IMR-90 (cell line): ENCODE measurements at regions not wholly inside any gene's neighbourhood (a gene's known extent, or its start where the extent isn't known, plus 50 kb on each side); places are given as distances from the start of the nearest gene placed in this dataset.

Experiments used
- ATAC-seq: fragments of 200-7000 bp; cut with Tn5 transposase; 2 replicates; pipeline ENCODE4 v1.9.1; 2020; ENCODE audit warnings: low read depth, mild to moderate bottlenecking, moderate library complexity
- BruUV-seq: library from RNA; stranded (reverse); fragments of 400-500 nt; replicated peaks from 2 replicates; lab custom pipeline; 2021; lab: Mats Ljungman, UMichigan
- CTCF ChIA-PET: fragments of 300-600 bp; formaldehyde crosslinking; extraction: SDS; loops from one replicate; lab custom pipeline; 2021; ENCODE audit warnings: antibody characterized with exemption; lab: Yijun Ruan, JAX
- POLR2A ChIA-PET: fragments of 300-600 bp; sonication (Branson Sonifier 250); formaldehyde crosslinking; loops from one replicate; lab custom pipeline; 2022; ENCODE audit warnings: antibody characterized with exemption; ENCODE audit not compliant: unreplicated experiment; lab: Charles Lee
- DNase-seq: peaks from one replicate; pipeline ENCODE4 v3.0.0; 2013
- H2AFZ ChIP-seq: replicated peaks from 2 replicates; pipeline ENCODE3; 2013; ENCODE audit warnings: low read length, mild to moderate bottlenecking; ENCODE audit not compliant: poor library complexity
- H2AK5ac ChIP-seq: 2 replicates; pipeline ENCODE4 v1.6.1; 2013; ENCODE audit warnings: low read depth, low read length, inconsistent platforms
- H2AK9ac ChIP-seq: replicated peaks from 2 replicates; pipeline ENCODE3; 2013; ENCODE audit warnings: mild to moderate bottlenecking, low read depth, low read length, moderate library complexity; ENCODE audit not compliant: poor library complexity
- H2BK120ac ChIP-seq: 2 replicates; pipeline ENCODE4 v1.6.1; 2013; ENCODE audit warnings: low read depth, low read length, inconsistent platforms
- H2BK15ac ChIP-seq: 3 replicates; pipeline ENCODE4 v1.6.1; 2013; ENCODE audit warnings: low read depth, low read length, inconsistent platforms
- H2BK20ac ChIP-seq: 2 replicates; pipeline ENCODE4 v1.6.1; 2013; ENCODE audit warnings: low read depth, mild to moderate bottlenecking, inconsistent platforms, low read length, moderate library complexity
- H2BK5ac ChIP-seq: 2 replicates; pipeline ENCODE4 v1.6.1; 2013; ENCODE audit warnings: mild to moderate bottlenecking, low read depth, low read length, inconsistent platforms; ENCODE audit not compliant: poor library complexity, severe bottlenecking
- H3K14ac ChIP-seq: replicated peaks from 2 replicates; pipeline ENCODE4 v1.6.1; 2013; ENCODE audit warnings: low read depth, low read length, inconsistent platforms
- H3K18ac ChIP-seq: 2 replicates; pipeline ENCODE4 v1.6.1; 2013; ENCODE audit warnings: low read depth, low read length, control low read depth
- H3K23ac ChIP-seq: 2 replicates; pipeline ENCODE4 v1.6.1; 2013; ENCODE audit warnings: low read depth, low read length, inconsistent platforms
- H3K27ac ChIP-seq: 2 replicates; pipeline ENCODE4 v1.5.1; 2013; ENCODE audit warnings: mild to moderate bottlenecking, control low read depth, low read length; ENCODE audit not compliant: insufficient read depth
- H3K27me3 ChIP-seq: 2 replicates; pipeline ENCODE4 v1.6.1; 2013; ENCODE audit warnings: low read length; ENCODE audit not compliant: control insufficient read depth, insufficient read depth
- H3K36me3 ChIP-seq: 2 replicates; pipeline ENCODE4 v1.6.1; 2013; ENCODE audit warnings: low read length, mixed read lengths; ENCODE audit not compliant: control insufficient read depth, insufficient read depth
- H3K4ac ChIP-seq: 2 replicates; pipeline ENCODE4 v1.6.1; 2013; ENCODE audit warnings: low read depth, low read length, inconsistent platforms
- H3K4me1 ChIP-seq: 2 replicates; pipeline ENCODE4 v1.6.1; 2013; ENCODE audit warnings: low read length, mixed read lengths; ENCODE audit not compliant: control insufficient read depth, insufficient read depth
- H3K4me2 ChIP-seq: 2 replicates; pipeline ENCODE4 v1.6.1; 2013; ENCODE audit warnings: low read depth, mild to moderate bottlenecking, control low read depth, low read length, moderate library complexity
- H3K4me3 ChIP-seq: 2 replicates; pipeline ENCODE4 v1.5.1; 2013; ENCODE audit warnings: low read depth, mild to moderate bottlenecking, control low read depth, low read length, moderate library complexity; ENCODE audit not compliant: insufficient read depth
- H3K56ac ChIP-seq: 2 replicates; pipeline ENCODE4 v1.6.1; 2013; ENCODE audit warnings: low read length, inconsistent platforms; ENCODE audit not compliant: insufficient read depth; ENCODE audit errors: extremely low read depth
- H3K79me1 ChIP-seq, 2 experiments: 2 replicates each; pipeline ENCODE4 v1.6.1; 2013; ENCODE audit warnings: low read length in 2 of 2, inconsistent platforms in 1 of 2, low read depth in 1 of 2
- H3K9ac ChIP-seq: 2 replicates; pipeline ENCODE4 v1.6.1; 2013; ENCODE audit warnings: low read depth, low read length, control low read depth
- H3K9me1 ChIP-seq: 2 replicates; pipeline ENCODE4 v1.6.1; 2013; ENCODE audit warnings: low read length, inconsistent platforms; ENCODE audit not compliant: insufficient read depth
- H3K9me3 ChIP-seq: 2 replicates; pipeline ENCODE4 v1.6.1; 2013; ENCODE audit warnings: low read length; ENCODE audit not compliant: control insufficient read depth, insufficient read depth
- H4K20me1 ChIP-seq: 2 replicates; pipeline ENCODE4 v1.6.1; 2013; ENCODE audit warnings: low read length, inconsistent platforms; ENCODE audit not compliant: insufficient read depth
- H4K5ac ChIP-seq: 2 replicates; pipeline ENCODE4 v1.6.1; 2013; ENCODE audit warnings: mild to moderate bottlenecking, low read depth, low read length, control low read depth
- H4K8ac ChIP-seq, 2 experiments: 2 replicates each; pipeline ENCODE4 v1.6.1; 2013; ENCODE audit warnings: low read depth in 2 of 2, low read length in 2 of 2, control low read depth in 1 of 2, inconsistent platforms in 1 of 2
- H4K91ac ChIP-seq: 2 replicates; pipeline ENCODE4 v1.6.1; 2013; ENCODE audit warnings: low read depth, low read length, inconsistent platforms; ENCODE audit not compliant: insufficient read depth
- BHLHE40 ChIP-seq: fragments of 150-350 bp; IDR thresholded peaks from 2 replicates; pipeline ENCODE4 v1.6.1; 2016; ENCODE audit warnings: mild to moderate bottlenecking, low read depth, low read length
- CEBPB ChIP-seq: IDR thresholded peaks from 2 replicates; pipeline ENCODE4 v1.6.1; 2012; ENCODE audit warnings: low read depth, low read length, improper control_type of control experiment
- CHD1 ChIP-seq: IDR thresholded peaks from 2 replicates; pipeline ENCODE4 v1.6.1; 2012; ENCODE audit warnings: low read depth, low read length, improper control_type of control experiment
- FOS ChIP-seq: fragments of 150-350 bp; IDR thresholded peaks from 2 replicates; pipeline ENCODE4 v1.6.1; 2016; ENCODE audit warnings: low read depth, low read length
- MAFK ChIP-seq: IDR thresholded peaks from 2 replicates; pipeline ENCODE4 v1.6.1; 2012; ENCODE audit warnings: low read depth, low read length, improper control_type of control experiment
- MAZ ChIP-seq: IDR thresholded peaks from 2 replicates; pipeline ENCODE4 v1.6.1; 2012; ENCODE audit warnings: low read depth, mild to moderate bottlenecking, low read length, improper control_type of control experiment, moderate library complexity, borderline replicate concordance
- MXI1 ChIP-seq: IDR thresholded peaks from 2 replicates; pipeline ENCODE4 v1.6.1; 2012; ENCODE audit warnings: low read depth, mild to moderate bottlenecking, low read length, moderate library complexity, borderline replicate concordance
- NFE2L2 ChIP-seq: fragments of 150-350 bp; IDR thresholded peaks from 2 replicates; pipeline ENCODE4 v1.6.1; 2016; ENCODE audit warnings: low read depth, mild to moderate bottlenecking, low read length
- POLR2A ChIP-seq: IDR thresholded peaks from 2 replicates; pipeline ENCODE4 v1.6.1; 2012; ENCODE audit warnings: mild to moderate bottlenecking, low read depth, low read length
- RAD21 ChIP-seq: IDR thresholded peaks from 2 replicates; pipeline ENCODE4 v1.6.1; 2012; ENCODE audit warnings: low read length, improper control_type of control experiment
- RCOR1 ChIP-seq: IDR thresholded peaks from 2 replicates; pipeline ENCODE4 v1.6.1; 2012; ENCODE audit warnings: mild to moderate bottlenecking, low read length, improper control_type of control experiment; ENCODE audit not compliant: insufficient replicate concordance
- RFX5 ChIP-seq: IDR thresholded peaks from 2 replicates; pipeline ENCODE4 v1.8.0; 2012; ENCODE audit warnings: low read depth, mild to moderate bottlenecking, low read length, moderate library complexity
- SMC3 ChIP-seq: fragments of 150-350 bp; IDR thresholded peaks from 2 replicates; pipeline ENCODE4 v1.6.1; 2016; ENCODE audit warnings: low read depth, mild to moderate bottlenecking, antibody characterized with exemption, low read length, moderate library complexity
- WGBS, 2 experiments: methylation state at CpG; one replicate each; pipeline versions ENCODE4 v1.1.5 to v1.1.7; 2013; ENCODE audit warnings: missing lambda C conversion rate in 2 of 2; ENCODE audit not compliant: insufficient read length in 1 of 2; ENCODE audit errors: extremely low coverage in 2 of 2; 5-methylcytosine and 5-hydroxymethylcytosine counted together
- dilution Hi-C: fragments of 300-500 bp; cut with HindIII; formaldehyde crosslinking; loops from one replicate; pipeline ENCODE4 v1.14.3; 2018; ENCODE audit warnings: low sequenced_read_pairs; ENCODE audit not compliant: unreplicated experiment
- in situ Hi-C: fragments of 300-500 bp; cut with MboI; formaldehyde crosslinking; loops from 3 replicates; pipeline ENCODE4 v1.14.3; 2019; ENCODE audit warnings: low sequenced_read_pairs, inconsistent platforms, mixed read lengths
- intact Hi-C: fragments of 100-400 bp; cut with micrococcal nuclease; formaldehyde crosslinking; loops from 2 replicates; pipeline ENCODE4 v1.10.0; 2022
- TF ChIP-seq, protein P1 (sequence below): fragments of 150-350 bp; IDR thresholded peaks from 2 replicates; pipeline ENCODE4 v1.6.1; 2016; ENCODE audit warnings: low read depth, mild to moderate bottlenecking, low read length, moderate library complexity, borderline replicate concordance
- TF ChIP-seq, protein P2 (sequence below): fragments of 150-350 bp; IDR thresholded peaks from 2 replicates; pipeline ENCODE4 v1.6.1; 2017; ENCODE audit warnings: mild to moderate bottlenecking, antibody characterized with exemption, low read length, low read depth
- TF ChIP-seq, protein P3 (sequence below): conservative IDR thresholded peaks from 2 replicates; pipeline ENCODE4 v1.5.1; 2012; ENCODE audit warnings: mild to moderate bottlenecking, low read depth, low read length, improper control_type of control experiment

DNA sequence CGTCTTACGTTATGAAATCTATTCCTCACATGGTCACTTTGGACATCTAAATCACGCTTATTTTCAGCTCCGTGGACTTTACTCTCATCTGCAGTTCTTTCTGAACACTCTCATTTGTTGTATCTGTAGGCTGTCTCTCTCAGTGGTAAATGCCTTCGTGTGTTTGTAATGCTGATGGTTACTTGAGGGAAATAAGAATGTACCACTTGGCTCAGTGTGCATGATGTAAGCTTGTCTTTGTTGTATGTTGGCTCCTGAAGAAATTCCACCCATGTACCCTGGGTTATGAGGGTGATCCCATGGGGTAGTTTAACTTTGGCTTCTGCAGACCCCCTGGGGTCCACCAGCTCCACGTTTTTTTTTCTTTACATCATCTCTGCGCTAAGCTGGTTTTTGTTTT lies 378.4 kb downstream of the SETD4 start:
- Histone ChIP-seq H2AK5ac (no peak overlapping the region), H3K79me1 (no peaks in the 10 kb centered on the region), H3K4me1 (no peaks in the 10 kb centered on the region), H3K4me2 (peak overlapping the region; percentile 35; the same call in 1 of the 2 replicates), H3K4ac (no peak overlapping the region), H3K9ac (no peak overlapping the region), H2BK20ac (no peak overlapping the region), H3K4me3 (no peak overlapping the region), H3K27ac (no peak overlapping the region), H4K20me1 (no peaks in the 10 kb centered on the region), H4K5ac (no peak overlapping the region), H4K91ac (no peak overlapping the region), H2AFZ (no peak overlapping the region), H3K36me3 (no peaks in the 10 kb centered on the region), H4K8ac (no peak overlapping the region), H3K23ac (no peak overlapping the region), H3K14ac (no peak overlapping the region), H3K9me3 (no peaks in the 10 kb centered on the region), H2BK5ac (no peak overlapping the region), H2AK9ac (no peak overlapping the region), H3K9me1 (no peaks in the 10 kb centered on the region), H2BK120ac (no peak overlapping the region), H3K56ac (no peak overlapping the region), H3K27me3 (peaks cover 3% of the 10 kb centered on the region; the same call in 1 of the 2 replicates), H2BK15ac (no peak overlapping the region), H3K18ac (no peak overlapping the region)
- TF ChIP-seq NFE2L2, result no peak
- TF ChIP-seq MAFK, result no peak
- TF ChIP-seq, protein P1, sequence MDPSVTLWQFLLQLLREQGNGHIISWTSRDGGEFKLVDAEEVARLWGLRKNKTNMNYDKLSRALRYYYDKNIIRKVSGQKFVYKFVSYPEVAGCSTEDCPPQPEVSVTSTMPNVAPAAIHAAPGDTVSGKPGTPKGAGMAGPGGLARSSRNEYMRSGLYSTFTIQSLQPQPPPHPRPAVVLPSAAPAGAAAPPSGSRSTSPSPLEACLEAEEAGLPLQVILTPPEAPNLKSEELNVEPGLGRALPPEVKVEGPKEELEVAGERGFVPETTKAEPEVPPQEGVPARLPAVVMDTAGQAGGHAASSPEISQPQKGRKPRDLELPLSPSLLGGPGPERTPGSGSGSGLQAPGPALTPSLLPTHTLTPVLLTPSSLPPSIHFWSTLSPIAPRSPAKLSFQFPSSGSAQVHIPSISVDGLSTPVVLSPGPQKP, result no peak
- no peak for TF ChIP-seq SMC3
- TF ChIP-seq RFX5, result no peak
- TF ChIP-seq RCOR1, result no peak
- no peak for TF ChIP-seq CHD1
- no peak for TF ChIP-seq CEBPB
- TF ChIP-seq RAD21, result no peak
- TF ChIP-seq FOS, result no peak
- TF ChIP-seq, protein P2, sequence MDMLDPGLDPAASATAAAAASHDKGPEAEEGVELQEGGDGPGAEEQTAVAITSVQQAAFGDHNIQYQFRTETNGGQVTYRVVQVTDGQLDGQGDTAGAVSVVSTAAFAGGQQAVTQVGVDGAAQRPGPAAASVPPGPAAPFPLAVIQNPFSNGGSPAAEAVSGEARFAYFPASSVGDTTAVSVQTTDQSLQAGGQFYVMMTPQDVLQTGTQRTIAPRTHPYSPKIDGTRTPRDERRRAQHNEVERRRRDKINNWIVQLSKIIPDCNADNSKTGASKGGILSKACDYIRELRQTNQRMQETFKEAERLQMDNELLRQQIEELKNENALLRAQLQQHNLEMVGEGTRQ, result no peak
- TF ChIP-seq BHLHE40, result no peak
- TF ChIP-seq, protein P3, sequence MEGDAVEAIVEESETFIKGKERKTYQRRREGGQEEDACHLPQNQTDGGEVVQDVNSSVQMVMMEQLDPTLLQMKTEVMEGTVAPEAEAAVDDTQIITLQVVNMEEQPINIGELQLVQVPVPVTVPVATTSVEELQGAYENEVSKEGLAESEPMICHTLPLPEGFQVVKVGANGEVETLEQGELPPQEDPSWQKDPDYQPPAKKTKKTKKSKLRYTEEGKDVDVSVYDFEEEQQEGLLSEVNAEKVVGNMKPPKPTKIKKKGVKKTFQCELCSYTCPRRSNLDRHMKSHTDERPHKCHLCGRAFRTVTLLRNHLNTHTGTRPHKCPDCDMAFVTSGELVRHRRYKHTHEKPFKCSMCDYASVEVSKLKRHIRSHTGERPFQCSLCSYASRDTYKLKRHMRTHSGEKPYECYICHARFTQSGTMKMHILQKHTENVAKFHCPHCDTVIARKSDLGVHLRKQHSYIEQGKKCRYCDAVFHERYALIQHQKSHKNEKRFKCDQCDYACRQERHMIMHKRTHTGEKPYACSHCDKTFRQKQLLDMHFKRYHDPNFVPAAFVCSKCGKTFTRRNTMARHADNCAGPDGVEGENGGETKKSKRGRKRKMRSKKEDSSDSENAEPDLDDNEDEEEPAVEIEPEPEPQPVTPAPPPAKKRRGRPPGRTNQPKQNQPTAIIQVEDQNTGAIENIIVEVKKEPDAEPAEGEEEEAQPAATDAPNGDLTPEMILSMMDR, result no peak
- no peak for TF ChIP-seq MXI1
- TF ChIP-seq POLR2A, result no peak
- no peak for TF ChIP-seq MAZ
- DNase-seq (no peak), ATAC-seq (no peak)
- ChIA-PET POLR2A (no interaction called here), CTCF (no interaction called here)
- intact Hi-C loops, result no loop called here
- in situ Hi-C loops, result no loop called here
- dilution Hi-C loops, result no loop called here
- WGBS, 2 experiments, result no CpG with 5 or more reads among the region's 7 CpGs
- no TSS peak for BruUV-seq
